Frontal cortex (tissue), 3 donors: ENCODE measurements at regions not wholly inside any gene's neighbourhood (a gene's known extent, or its start where the extent isn't known, plus 50 kb on each side); places are given as distances from the start of the nearest gene placed in this dataset.
A peak's percentile ranks its signal among the peaks of the same experiment; 100 is the strongest.

Experiments
- DNase-seq, 2 donors: peaks; one replicate each; pipeline ENCODE4 v3.0.0; 2012; ENCODE audit warnings: low spot score in 2 of 2
- FAIRE-seq: peaks from 2 replicates; lab custom pipeline; 2012; peaks lifted over from hg19 to GRCh38; lab: Jason Lieb, UNC
- donor health status: control.
- donor health status: control.
- donor health status: control.

- DNase-seq (no peak), FAIRE-seq (no peak)
These were observed 362.6 kb downstream of the GASK1B start for GRCh38 chr4:157810137-157810774.

DNA sequence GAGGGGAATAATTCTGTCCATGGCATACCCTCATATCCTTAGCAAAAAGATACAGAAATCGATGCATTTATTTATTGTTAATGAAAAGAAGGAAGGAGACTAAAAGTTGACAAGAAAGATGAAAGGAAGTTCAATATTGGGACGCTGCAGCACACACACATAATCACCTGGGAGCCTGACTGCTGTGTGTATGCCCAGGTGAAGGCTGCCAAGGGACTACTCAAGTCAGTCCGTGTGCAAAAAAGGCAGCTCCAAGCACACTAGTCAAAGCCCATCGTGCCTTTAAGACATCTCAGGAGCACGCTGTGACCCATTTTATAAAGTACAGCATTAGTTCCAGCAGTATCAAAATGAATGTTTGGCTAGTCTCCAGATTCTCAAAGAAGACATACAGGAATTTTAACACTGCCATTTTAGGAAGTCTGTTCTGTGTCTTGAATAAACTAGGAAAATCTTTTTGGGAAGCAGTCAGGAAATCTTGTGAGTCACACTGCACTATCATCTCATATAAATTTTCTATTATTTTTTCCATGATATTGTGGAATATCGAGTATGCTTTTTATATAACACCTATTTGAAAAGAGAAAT is 363.9 kb downstream of the GASK1B start:
- DNase-seq, result no peak
- no peak for FAIRE-seq

- DNase-seq (no peak), FAIRE-seq (no peak)
These were observed 366.6 kb downstream of the GASK1B start for GRCh38 chr4:157806184-157806583.

- no peak for FAIRE-seq
- DNase-seq, result no peak
These were observed 367.8 kb downstream of the GASK1B start for GRCh38 chr4:157804986-157805385.

DNA sequence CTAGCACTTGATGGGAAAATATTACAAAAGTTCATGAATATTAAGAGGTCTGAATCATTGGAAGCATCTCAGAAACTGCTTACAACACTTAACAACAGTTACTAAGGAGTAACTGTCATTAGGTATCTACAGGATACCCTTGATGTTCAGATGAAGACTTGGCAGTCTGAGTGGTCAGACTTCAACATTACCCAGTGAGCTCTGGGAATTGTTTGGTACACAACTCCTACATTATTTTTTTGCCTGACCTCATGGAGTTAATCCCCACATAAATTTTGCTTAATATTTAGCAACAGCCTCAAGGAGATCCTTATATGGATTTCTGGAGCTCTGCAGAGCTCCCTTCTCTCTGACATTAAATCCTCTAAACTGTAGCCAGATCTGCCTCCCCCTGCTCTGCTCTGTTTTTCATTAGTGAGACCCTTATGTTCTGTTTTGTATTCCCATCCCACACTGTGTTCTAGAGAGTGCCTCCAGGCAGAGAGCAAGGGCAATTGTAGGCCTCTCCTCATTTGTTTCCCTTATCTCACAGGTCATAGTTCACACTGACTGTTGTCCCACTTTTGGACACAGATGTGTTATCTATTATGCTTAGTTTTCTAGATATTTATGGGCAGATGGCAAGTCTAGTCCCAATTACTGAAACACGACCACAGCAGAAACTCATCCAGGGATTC is 368.8 kb downstream of the GASK1B start:
- FAIRE-seq (no peak), DNase-seq (no peak)

DNA sequence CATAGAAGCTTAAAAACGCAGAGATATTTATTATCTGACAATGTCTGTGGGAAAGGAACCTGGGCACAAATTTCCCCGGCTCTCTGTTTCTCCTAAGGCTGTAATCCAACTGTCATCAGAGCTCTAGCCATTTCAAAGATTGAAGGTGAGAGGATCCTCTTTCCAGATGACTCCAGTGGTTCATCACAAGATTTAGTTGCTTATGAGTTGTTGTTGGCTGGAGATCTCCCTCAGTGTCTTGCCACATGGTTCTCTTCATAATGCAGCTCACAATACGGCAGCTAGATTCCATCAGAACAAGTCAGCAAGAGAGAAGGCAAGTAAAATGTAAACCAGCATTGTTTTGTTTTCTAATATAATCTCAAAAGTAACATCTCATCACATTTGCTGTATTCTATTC is 369.4 kb downstream of the GASK1B start:
- no peak for DNase-seq
- FAIRE-seq, result no peak

DNA sequence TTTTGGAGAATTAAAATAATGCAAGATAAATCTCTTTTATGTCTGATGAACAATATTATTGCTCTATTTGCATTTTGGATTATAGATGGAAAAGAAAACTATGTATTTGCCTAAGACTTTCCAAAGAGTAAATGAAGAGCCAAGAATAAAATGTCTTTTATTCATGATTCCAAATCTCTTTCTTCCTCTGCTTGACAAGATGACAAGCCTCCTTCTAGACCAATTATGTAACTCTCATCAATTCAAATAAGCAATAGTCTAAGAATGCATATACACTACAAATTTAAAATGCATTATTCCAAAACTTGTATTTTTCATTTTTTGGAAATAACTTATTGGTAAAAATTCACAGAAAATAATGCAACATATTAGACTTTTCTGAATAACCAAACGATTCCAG is 377.3 kb downstream of the GASK1B start:
- FAIRE-seq (no peak), DNase-seq (no peak)

GRCh38 chr4:157792716-157793115 is 380.1 kb downstream of the GASK1B start:
- FAIRE-seq, result no peak
- no peak for DNase-seq

DNA sequence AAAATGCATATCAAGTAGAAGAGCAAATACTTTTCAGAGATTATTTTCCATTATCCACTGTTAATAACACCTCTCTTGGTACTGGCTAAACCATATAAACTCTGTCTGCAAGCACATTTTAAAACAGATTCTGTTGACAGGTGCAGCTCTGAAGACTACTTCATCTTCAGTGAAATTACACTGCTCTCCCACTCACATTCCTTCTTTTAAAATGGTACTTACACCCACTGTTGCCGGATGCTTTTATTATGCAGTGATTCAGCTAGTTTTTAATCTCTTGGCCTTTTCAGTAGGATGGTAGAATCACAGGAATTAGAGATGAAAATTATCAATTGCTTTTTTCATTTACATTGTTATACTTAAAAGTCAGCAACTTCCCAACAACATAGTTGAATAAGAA is 381.6 kb downstream of the GASK1B start:
- DNase-seq (no peak), FAIRE-seq (no peak)

- DNase-seq, result no peak
- FAIRE-seq, result no peak
These were observed 385.2 kb downstream of the GASK1B start for GRCh38 chr4:157787618-157788017.

DNA sequence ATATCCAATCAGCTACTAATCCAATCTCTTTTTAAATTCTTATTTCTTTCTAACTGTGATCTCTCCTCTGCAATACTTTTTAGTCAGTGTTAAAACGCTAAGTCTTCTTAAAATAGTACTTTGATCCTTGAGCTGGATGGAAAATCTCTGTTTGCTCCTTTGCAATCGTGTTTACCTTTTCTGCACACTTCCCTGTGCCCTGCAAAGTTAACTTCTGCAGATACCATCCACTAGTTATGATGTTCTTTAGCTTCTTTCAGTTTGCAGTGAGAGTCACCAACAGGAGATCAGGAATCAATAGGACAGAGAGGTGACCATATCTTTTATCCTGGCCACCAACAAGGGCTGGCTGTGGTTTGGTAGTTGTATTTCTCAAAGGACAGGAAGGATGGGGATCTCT is 391.5 kb downstream of the GASK1B start:
- DNase-seq (no peak), FAIRE-seq (no peak)

DNA sequence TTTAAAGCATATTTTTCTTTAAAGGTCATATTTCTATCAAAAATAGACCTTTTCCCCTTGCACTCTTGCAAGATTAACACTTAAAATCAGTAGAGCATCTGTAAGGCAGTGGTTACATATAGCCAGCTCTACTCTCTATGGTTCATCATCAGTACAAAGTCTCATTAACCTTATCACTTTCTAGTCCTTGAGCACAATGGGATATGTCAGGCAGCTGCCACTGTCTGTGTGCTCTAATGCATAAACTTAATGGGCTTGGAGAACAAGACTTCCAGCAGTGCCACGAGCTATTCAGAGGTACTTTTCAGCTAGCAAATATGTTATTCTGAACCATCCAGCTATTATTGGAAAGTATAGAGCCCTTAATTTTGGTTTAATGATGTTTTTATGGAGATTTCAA is 393.7 kb downstream of the GASK1B start:
- FAIRE-seq, result no peak

GRCh38 chr4:157776930-157777528 is 395.8 kb downstream of the GASK1B start:
- no peak for FAIRE-seq
- DNase-seq, result no peak

More for the DNA sequence above, 393.7 kb downstream of the GASK1B start:
- no peak for DNase-seq

- FAIRE-seq (no peak), DNase-seq (no peak)
These were observed 396.9 kb downstream of the GASK1B start for GRCh38 chr4:157775971-157776370.

GRCh38 chr4:157772907-157773306 is 399.9 kb downstream of the GASK1B start:
- DNase-seq, result no peak
- FAIRE-seq, result no peak

DNA sequence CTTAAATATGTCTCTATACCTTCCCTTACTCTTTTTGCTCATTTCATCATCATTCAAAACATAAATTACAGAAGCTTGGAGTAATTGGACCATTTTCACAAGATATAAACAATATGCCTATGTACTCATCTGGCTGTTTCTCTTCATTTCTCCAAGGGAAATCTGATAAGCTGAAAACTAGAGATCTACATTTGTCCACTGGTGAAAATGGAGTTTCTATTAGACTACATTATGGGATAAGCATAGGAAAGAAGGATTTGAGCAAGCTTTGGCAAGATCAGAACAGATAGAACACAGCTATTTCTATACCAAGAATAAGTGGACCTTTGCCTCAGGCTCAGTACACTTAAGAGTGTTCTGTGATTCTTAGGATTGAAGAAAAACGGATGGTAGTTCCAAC is 404.4 kb downstream of the GASK1B start:
- FAIRE-seq (no peak), DNase-seq (no peak)

DNA sequence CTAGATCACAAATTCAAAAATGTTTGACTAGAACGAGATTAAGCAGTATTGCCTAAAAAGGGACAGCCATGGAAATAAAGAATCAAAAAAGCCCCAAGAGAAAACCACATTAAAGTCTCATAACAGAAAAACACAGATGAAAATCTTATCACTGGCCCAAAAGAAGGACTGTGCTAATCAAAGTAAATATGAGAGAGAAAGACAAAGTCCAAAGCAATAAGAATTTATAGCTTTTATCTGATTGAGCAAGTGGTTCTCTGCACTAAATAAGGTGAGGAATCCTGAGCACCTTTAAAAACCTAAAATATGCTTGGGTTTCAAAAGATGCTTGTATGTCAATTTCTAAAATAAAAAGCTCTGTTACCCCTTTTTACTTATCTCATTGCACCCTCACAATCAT is 409.3 kb downstream of the GASK1B start:
- FAIRE-seq (no peak), DNase-seq (no peak)

DNA sequence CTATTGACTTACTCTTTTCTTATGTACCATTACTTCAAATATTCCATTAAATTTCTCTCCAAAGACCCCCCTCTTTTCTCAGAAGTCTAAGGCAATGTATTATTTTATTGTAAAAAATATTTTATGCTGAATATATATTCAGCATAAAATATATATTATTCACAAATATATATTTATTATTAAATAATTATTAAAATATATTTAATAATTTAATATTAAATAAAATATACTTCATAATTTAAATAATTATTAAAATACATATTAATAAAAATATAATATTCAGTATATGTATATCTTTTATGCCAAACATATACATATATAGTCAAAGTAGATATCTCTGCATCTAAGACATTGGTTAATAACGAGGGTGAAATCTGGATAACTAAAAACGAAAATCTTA is 418.4 kb downstream of the GASK1B start:
- FAIRE-seq, result peak; percentile 96
- DNase-seq, result no peak

- DNase-seq (no peak), FAIRE-seq (no peak)
These were observed 421.2 kb downstream of the GASK1B start for GRCh38 chr4:157751631-157752030.

DNA sequence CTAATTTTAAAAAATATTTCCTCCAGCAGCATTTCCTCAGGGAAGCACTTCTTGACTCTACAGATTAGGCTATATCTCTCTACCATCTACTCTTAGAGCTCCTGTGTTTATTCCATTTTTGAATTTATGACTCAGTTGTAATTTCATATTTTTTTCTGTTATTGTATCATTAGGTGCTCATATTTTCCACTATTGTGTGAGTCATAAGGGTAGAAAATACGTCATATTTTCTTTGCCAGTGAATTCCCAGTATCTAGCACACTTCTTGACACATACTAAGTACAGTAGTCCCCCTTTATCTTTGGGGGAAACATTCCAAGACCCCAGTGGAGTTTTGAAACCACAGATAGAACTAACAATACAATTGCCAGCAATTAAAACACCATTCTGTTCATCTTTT is 431.2 kb downstream of the GASK1B start:
- FAIRE-seq (no peak), DNase-seq (no peak)

DNA sequence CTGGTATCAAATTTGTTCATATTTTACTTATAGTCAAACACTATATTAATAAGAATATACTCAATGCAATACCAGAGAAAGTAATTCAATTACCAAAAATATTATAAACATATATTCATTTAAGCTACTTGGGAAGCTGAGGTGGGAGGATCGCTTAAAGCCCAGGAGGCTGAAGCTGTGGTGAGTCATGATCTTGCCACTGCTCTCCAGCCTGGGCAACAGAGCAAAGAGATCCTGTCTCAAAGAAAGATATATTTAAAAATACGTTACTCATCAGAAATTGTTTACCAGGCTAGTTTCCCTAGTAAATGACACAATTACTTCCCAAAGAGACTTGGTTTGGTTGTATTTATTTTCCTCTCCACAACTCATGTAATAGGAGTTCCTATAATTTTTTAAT is 433.6 kb downstream of the GASK1B start:
- DNase-seq (no peak), FAIRE-seq (no peak)
